ENCODE measurements at regions not wholly inside any gene's neighbourhood (a gene's known extent, or its start where the extent isn't known, plus 50 kb on each side); places are given as distances from the start of the nearest gene placed in this dataset.

GRCh38 chr5:167835146-167835545 lies 456.3 kb upstream of the WWC1 start:
- ChIA-PET RAD21 (ENCODE audit: unreplicated experiment) (no interaction called here), CTCF (interaction anchor here (0.9 kb wide), 1 partner anchor 8 kb away, joined by 3 read pairs; no protein-coding TSS in a partner anchor)
- 0% methylated on average over 1 of the region's 1 CpG for WGBS (ENCODE audit: insufficient coverage, insufficient replicate concordance, low lambda C conversion rate, missing lambda C conversion rate)

More at GRCh38 chr5:167835146-167835545, 456.3 kb upstream of the WWC1 start:
- no peak overlapping the region for H3K4me2 ChIP-seq (ENCODE audit: control insufficient read depth, insufficient read depth)
- no peaks in the 10 kb centered on the region for H3K4me1 ChIP-seq (ENCODE audit: control insufficient read depth, insufficient read depth, low read length)
- SMC1A ChIA-PET (ENCODE audit: uncharacterized antibody, unreplicated experiment): no interaction called here
- no peak for FAIRE-seq
- DNase-seq (ENCODE audit: low read depth, low spot score): no peak
- BruUV-seq (replicated peaks): no TSS peak
- no peaks in the 10 kb centered on the region for H3K9me3 ChIP-seq (replicated peaks; ENCODE audit: control insufficient read depth, insufficient read depth, low read length)
- H3K4me3 ChIP-seq: no peak overlapping the region
- in situ Hi-C loops (cut with MboI): no loop called here
- H3K27me3 ChIP-seq (replicated peaks in 1 of 2; ENCODE audit: control insufficient read depth in 2 of 2, insufficient read depth in 2 of 2, low read length in 1 of 2): no peaks in the 10 kb centered on the region
- H3K36me3 ChIP-seq (ENCODE audit: control insufficient read depth in 2 of 2, insufficient read depth in 2 of 2, low read length in 1 of 2): no peaks in the 10 kb centered on the region
- TF ChIP-seq JUNB (IDR thresholded peaks at IDR 0.05) (no peak), PAX5 (IDR thresholded peaks at IDR 0.05; ENCODE audit: borderline replicate concordance, low read depth, low read length) (no peak), HDGF (IDR thresholded peaks at IDR 0.05) (no peak), USF1 (IDR thresholded peaks at IDR 0.05; ENCODE audit: borderline replicate concordance, extremely low read length, insufficient read depth, low read depth, low read length) (no peak), MEF2A (IDR thresholded peaks at IDR 0.05; ENCODE audit: insufficient read depth, low read depth, low read length) (no peak), ZBTB40 (IDR thresholded peaks at IDR 0.05; ENCODE audit: borderline replicate concordance) (no peak), MLLT1 (IDR thresholded peaks at IDR 0.05) (no peak), SIN3A (IDR thresholded peaks at IDR 0.05; ENCODE audit: low read depth, low read length) (no peak), NKRF (conservative IDR thresholded peaks at IDR 0.05) (no peak), BCL11A (IDR thresholded peaks at IDR 0.05; ENCODE audit: low read depth, low read length) (no peak), NR2F1 (conservative IDR thresholded peaks at IDR 0.05) (no peak), RELA (IDR thresholded peaks at IDR 0.05; ENCODE audit: borderline replicate concordance, partially characterized antibody) (no peak), EP300 (IDR thresholded peaks at IDR 0.05; ENCODE audit: borderline replicate concordance in 1 of 2, control insufficient read depth in 1 of 2, low read depth in 2 of 2, low read length in 2 of 2) (no peak)
- intact Hi-C loops (cut with micrococcal nuclease; ENCODE audit: unreplicated experiment): no loop called here
- no peaks in the 10 kb centered on the region for H4K20me1 ChIP-seq (ENCODE audit: control insufficient read depth, insufficient read depth)
- no peak for ATAC-seq
- POLR2A ChIA-PET: no interaction called here
- no peak overlapping the region for H2AFZ ChIP-seq (ENCODE audit: control insufficient read depth, low read depth, low read length)
- H3K79me2 ChIP-seq (ENCODE audit: control insufficient read depth, insufficient read depth, low read length): no peaks in the 10 kb centered on the region
- H3K9ac ChIP-seq (ENCODE audit: control insufficient read depth, insufficient read depth, low read length): no peak overlapping the region
- no peak overlapping the region for H3K27ac ChIP-seq (ENCODE audit: control insufficient read depth, insufficient read depth)

All from GM12878 (cell line).